ENCODE measurements at regions not wholly inside any gene's neighbourhood (a gene's known extent, or its start where the extent isn't known, plus 50 kb on each side); places are given as distances from the start of the nearest gene placed in this dataset.

- Histone ChIP-seq H3K27me3 (ENCODE audit: low read length) (no peaks in the 10 kb centered on the region), H3K9me3 (ENCODE audit: insufficient read depth, low read length) (no peaks in the 10 kb centered on the region), H3K36me3 (ENCODE audit: low read length) (no peaks in the 10 kb centered on the region), H3K4me3 (ENCODE audit: insufficient read depth, low read length, poor library complexity, severe bottlenecking) (no peak overlapping the region), H3K27ac (ENCODE audit: low read depth, low read length) (no peak overlapping the region), H3K79me2 (ENCODE audit: insufficient read depth, low read length) (no peaks in the 10 kb centered on the region), H2AFZ (ENCODE audit: low read depth, low read length, severe bottlenecking) (no peak overlapping the region), H3K9ac (ENCODE audit: low read length) (no peak overlapping the region), H3F3A (ENCODE audit: insufficient read depth) (no peaks in the 10 kb centered on the region), H4K20me1 (ENCODE audit: low read depth, low read length) (no peaks in the 10 kb centered on the region), H3K9me2 (replicated peaks; ENCODE audit: insufficient read depth, low read length) (no peaks in the 10 kb centered on the region), H3K4me2 (ENCODE audit: low read depth, low read length, poor library complexity, severe bottlenecking) (no peak overlapping the region)
- TF ChIP-seq EZH2phosphoT487 (conservative IDR thresholded peaks at IDR 0.05; ENCODE audit: low read length) = no peak
- TF ChIP-seq CTCF (IDR thresholded peaks at IDR 0.05; ENCODE audit: insufficient read depth, low read length, poor library complexity, severe bottlenecking) = no peak
Measured at GRCh38 chr2:53312721-53313120, 454.9 kb upstream of the CHAC2 start.

- Histone ChIP-seq H3K4me2 (ENCODE audit: low read depth, low read length, poor library complexity, severe bottlenecking) (no peak overlapping the region), H3K36me3 (ENCODE audit: low read length) (no peaks in the 10 kb centered on the region), H3K9me2 (replicated peaks; ENCODE audit: insufficient read depth, low read length) (no peaks in the 10 kb centered on the region), H3K27me3 (ENCODE audit: low read length) (no peaks in the 10 kb centered on the region), H3K79me2 (ENCODE audit: insufficient read depth, low read length) (no peaks in the 10 kb centered on the region), H3K9me3 (ENCODE audit: insufficient read depth, low read length) (no peaks in the 10 kb centered on the region), H4K20me1 (ENCODE audit: low read depth, low read length) (no peaks in the 10 kb centered on the region), H3F3A (ENCODE audit: insufficient read depth) (no peaks in the 10 kb centered on the region), H3K27ac (ENCODE audit: low read depth, low read length) (no peak overlapping the region), H2AFZ (ENCODE audit: low read depth, low read length, severe bottlenecking) (no peak overlapping the region), H3K4me3 (ENCODE audit: insufficient read depth, low read length, poor library complexity, severe bottlenecking) (no peak overlapping the region), H3K9ac (ENCODE audit: low read length) (no peak overlapping the region)
- TF ChIP-seq EZH2phosphoT487 (conservative IDR thresholded peaks at IDR 0.05; ENCODE audit: low read length) = no peak
- TF ChIP-seq CTCF (IDR thresholded peaks at IDR 0.05; ENCODE audit: insufficient read depth, low read length, poor library complexity, severe bottlenecking) = no peak
Measured at GRCh38 chr2:53312181-53312580, 455.4 kb upstream of the CHAC2 start.

GRCh38 chr2:53303012-53303578, 464.5 kb upstream of the CHAC2 start:
- TF ChIP-seq EZH2phosphoT487 (conservative IDR thresholded peaks at IDR 0.05; ENCODE audit: low read length) (no peak), CTCF (IDR thresholded peaks at IDR 0.05; ENCODE audit: insufficient read depth, low read length, poor library complexity, severe bottlenecking) (no peak)
- Histone ChIP-seq H3K27ac (ENCODE audit: low read depth, low read length) (no peak overlapping the region), H3K79me2 (ENCODE audit: insufficient read depth, low read length) (no peaks in the 10 kb centered on the region), H3F3A (ENCODE audit: insufficient read depth) (no peaks in the 10 kb centered on the region), H3K27me3 (ENCODE audit: low read length) (no peaks in the 10 kb centered on the region), H3K9me3 (ENCODE audit: insufficient read depth, low read length) (no peaks in the 10 kb centered on the region), H3K9me2 (replicated peaks; ENCODE audit: insufficient read depth, low read length) (no peaks in the 10 kb centered on the region), H3K4me2 (ENCODE audit: low read depth, low read length, poor library complexity, severe bottlenecking) (no peak overlapping the region), H3K36me3 (ENCODE audit: low read length) (no peaks in the 10 kb centered on the region), H2AFZ (ENCODE audit: low read depth, low read length, severe bottlenecking) (no peak overlapping the region), H3K9ac (ENCODE audit: low read length) (no peak overlapping the region), H3K4me3 (ENCODE audit: insufficient read depth, low read length, poor library complexity, severe bottlenecking) (no peak overlapping the region), H4K20me1 (ENCODE audit: low read depth, low read length) (no peaks in the 10 kb centered on the region)

Data from SU-DHL-6 (cell line).